ENCODE measurements at regions not wholly inside any gene's neighbourhood (a gene's known extent, or its start where the extent isn't known, plus 50 kb on each side); places are given as distances from the start of the nearest gene placed in this dataset.

DNA sequence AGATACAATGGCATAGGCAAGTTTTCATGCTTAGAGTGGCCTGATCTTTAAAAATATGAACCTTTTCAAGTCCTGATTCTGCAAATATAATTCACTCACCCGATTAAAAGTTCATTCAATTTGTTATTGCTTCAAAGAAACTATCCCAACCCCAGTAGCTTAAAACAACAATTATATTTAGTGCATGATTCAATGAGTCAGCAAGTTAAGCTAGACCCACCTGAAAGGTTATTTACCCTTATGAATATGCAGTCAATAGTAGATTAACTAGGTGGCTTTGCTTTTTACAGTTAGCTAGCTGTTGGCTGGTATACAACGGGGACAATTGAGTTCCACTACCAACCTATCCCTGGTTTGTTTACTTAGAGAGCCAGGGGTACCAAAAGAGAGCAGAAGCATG lies 95.6 kb upstream of the ANKEF1 start:
- no peak overlapping the region for H3K4me2 ChIP-seq
- H3K36me3 ChIP-seq (ENCODE audit: low read depth) = no peaks in the 10 kb centered on the region
- no peak for DNase-seq
- no peaks in the 10 kb centered on the region for H3K27me3 ChIP-seq (ENCODE audit: insufficient read depth, low read depth)
- H3K9me2 ChIP-seq (ENCODE audit: insufficient read depth) = no peaks in the 10 kb centered on the region; the same call in 1 of the 2 replicates
- H4K20me1 ChIP-seq (ENCODE audit: insufficient read depth) = no peaks in the 10 kb centered on the region
- H3K79me2 ChIP-seq (ENCODE audit: low read depth) = no peaks in the 10 kb centered on the region
- H2AFZ ChIP-seq = no peak overlapping the region
- no peak overlapping the region for H3K4me3 ChIP-seq
- no peaks in the 10 kb centered on the region for H3F3A ChIP-seq (ENCODE audit: insufficient read depth, low read depth)
- ChIA-PET CTCF (no interaction called here), POLR2A (ENCODE audit: unreplicated experiment) (no interaction called here)
- TF ChIP-seq, protein P1, sequence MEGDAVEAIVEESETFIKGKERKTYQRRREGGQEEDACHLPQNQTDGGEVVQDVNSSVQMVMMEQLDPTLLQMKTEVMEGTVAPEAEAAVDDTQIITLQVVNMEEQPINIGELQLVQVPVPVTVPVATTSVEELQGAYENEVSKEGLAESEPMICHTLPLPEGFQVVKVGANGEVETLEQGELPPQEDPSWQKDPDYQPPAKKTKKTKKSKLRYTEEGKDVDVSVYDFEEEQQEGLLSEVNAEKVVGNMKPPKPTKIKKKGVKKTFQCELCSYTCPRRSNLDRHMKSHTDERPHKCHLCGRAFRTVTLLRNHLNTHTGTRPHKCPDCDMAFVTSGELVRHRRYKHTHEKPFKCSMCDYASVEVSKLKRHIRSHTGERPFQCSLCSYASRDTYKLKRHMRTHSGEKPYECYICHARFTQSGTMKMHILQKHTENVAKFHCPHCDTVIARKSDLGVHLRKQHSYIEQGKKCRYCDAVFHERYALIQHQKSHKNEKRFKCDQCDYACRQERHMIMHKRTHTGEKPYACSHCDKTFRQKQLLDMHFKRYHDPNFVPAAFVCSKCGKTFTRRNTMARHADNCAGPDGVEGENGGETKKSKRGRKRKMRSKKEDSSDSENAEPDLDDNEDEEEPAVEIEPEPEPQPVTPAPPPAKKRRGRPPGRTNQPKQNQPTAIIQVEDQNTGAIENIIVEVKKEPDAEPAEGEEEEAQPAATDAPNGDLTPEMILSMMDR (conservative IDR thresholded peaks at IDR 0.05) = no peak
- no peak for TF ChIP-seq EZH2 (IDR thresholded peaks at IDR 0.05; ENCODE audit: low read depth)
- BruUV-seq (replicated peaks) = no TSS peak
- no peak overlapping the region for H3K27ac ChIP-seq
- H3K4me1 ChIP-seq (replicated peaks; ENCODE audit: insufficient read depth) = no peaks in the 10 kb centered on the region
- no peaks in the 10 kb centered on the region for H3K9me3 ChIP-seq (ENCODE audit: insufficient read depth, low read depth)
- intact Hi-C loops (cut with micrococcal nuclease; ENCODE audit: unreplicated experiment) = no loop called here

- Histone ChIP-seq H3K79me2 (ENCODE audit: low read depth) (no peaks in the 10 kb centered on the region), H4K20me1 (ENCODE audit: insufficient read depth) (no peaks in the 10 kb centered on the region)
Measured at GRCh38 chr20:9935285-9935684, 96.4 kb upstream of the PAK5 start.

GRCh38 chr20:9930142-9930541 lies 91.3 kb upstream of the PAK5 start:
- H3K36me3 ChIP-seq (ENCODE audit: low read depth) = no peaks in the 10 kb centered on the region
- intact Hi-C loops (cut with micrococcal nuclease; ENCODE audit: unreplicated experiment) = no loop called here
- POLR2A ChIA-PET (ENCODE audit: unreplicated experiment) = interaction anchor here (0.7 kb wide), 1 partner anchor 473 kb away, joined by 4 read pairs; no protein-coding TSS in a partner anchor
- no peaks in the 10 kb centered on the region for H3K27me3 ChIP-seq (ENCODE audit: insufficient read depth, low read depth)
- no peaks in the 10 kb centered on the region for H3F3A ChIP-seq (ENCODE audit: insufficient read depth, low read depth)
- H3K4me2 ChIP-seq = no peak overlapping the region
- CTCF ChIA-PET = no interaction called here
- H3K79me2 ChIP-seq (ENCODE audit: low read depth) = no peaks in the 10 kb centered on the region
- H4K20me1 ChIP-seq (ENCODE audit: insufficient read depth) = no peaks in the 10 kb centered on the region
- DNase-seq = no peak
- no peak for TF ChIP-seq EZH2 (IDR thresholded peaks at IDR 0.05; ENCODE audit: low read depth)
- TF ChIP-seq, protein P1 (conservative IDR thresholded peaks at IDR 0.05) = no peak
- H3K27ac ChIP-seq = no peak overlapping the region
- no peaks in the 10 kb centered on the region for H3K9me3 ChIP-seq (ENCODE audit: insufficient read depth, low read depth)
- no TSS peak for BruUV-seq (replicated peaks)
- no peak overlapping the region for H3K4me3 ChIP-seq
- no peaks in the 10 kb centered on the region for H3K9me2 ChIP-seq (ENCODE audit: insufficient read depth)
- H3K4me1 ChIP-seq (replicated peaks; ENCODE audit: insufficient read depth) = no peaks in the 10 kb centered on the region
- no peak overlapping the region for H2AFZ ChIP-seq

More at GRCh38 chr20:9935285-9935684, 96.4 kb upstream of the PAK5 start:
- H2AFZ ChIP-seq = no peak overlapping the region
- no TSS peak for BruUV-seq (replicated peaks)
- no peaks in the 10 kb centered on the region; the same call in 1 of the 2 replicates for H3K9me2 ChIP-seq (ENCODE audit: insufficient read depth)
- POLR2A ChIA-PET (ENCODE audit: unreplicated experiment) = no interaction called here
- CTCF ChIA-PET = no interaction called here
- H3K4me3 ChIP-seq = no peak overlapping the region
- no peak overlapping the region for H3K27ac ChIP-seq
- DNase-seq = no peak
- H3K9me3 ChIP-seq (ENCODE audit: insufficient read depth, low read depth) = no peaks in the 10 kb centered on the region
- H3K4me1 ChIP-seq (replicated peaks; ENCODE audit: insufficient read depth) = no peaks in the 10 kb centered on the region
- intact Hi-C loops (cut with micrococcal nuclease; ENCODE audit: unreplicated experiment) = no loop called here
- H3K27me3 ChIP-seq (ENCODE audit: insufficient read depth, low read depth) = no peaks in the 10 kb centered on the region
- H3K4me2 ChIP-seq = no peak overlapping the region
- no peaks in the 10 kb centered on the region for H3F3A ChIP-seq (ENCODE audit: insufficient read depth, low read depth)
- TF ChIP-seq, protein P1 (conservative IDR thresholded peaks at IDR 0.05) = no peak
- TF ChIP-seq EZH2 (IDR thresholded peaks at IDR 0.05; ENCODE audit: low read depth) = no peak
- H3K36me3 ChIP-seq (ENCODE audit: low read depth) = no peaks in the 10 kb centered on the region

All from PC-9 (cell line).